HG02884 (cell line): ENCODE measurements at regions not wholly inside any gene's neighbourhood (a gene's known extent, or its start where the extent isn't known, plus 50 kb on each side); places are given as distances from the start of the nearest gene placed in this dataset.
A peak's percentile ranks its signal among the peaks of the same experiment; 100 is the strongest.
"Not testable (repeated sequence)": the region's sequence is repeated elsewhere in the genome, so short reads cannot be mapped to it uniquely, and the experiment has no call there.

Experiments used
- ATAC-seq: cut with Tn5 transposase; IDR thresholded peaks from one replicate; pipeline ENCODE4 v1.9.1; 2021; ENCODE audit warnings: mild to moderate bottlenecking, moderate library complexity; ENCODE audit not compliant: unreplicated experiment

- ATAC-seq: no peak
Observed at GRCh38 chr2:166647935-166648334, 153.9 kb upstream of the SCN7A start.

- no peak for ATAC-seq
Observed at GRCh38 chr2:166643980-166644379, 149.9 kb upstream of the SCN7A start.

- ATAC-seq: not testable (repeated sequence)
Observed at GRCh38 chr2:166641516-166641915, 147.5 kb upstream of the SCN7A start.

GRCh38 chr2:166637051-166637450 lies 143.0 kb upstream of the SCN7A start:
- no peak for ATAC-seq

GRCh38 chr2:166634706-166635105 lies 140.7 kb upstream of the SCN7A start:
- ATAC-seq: no peak

GRCh38 chr2:166632616-166633015 lies 138.6 kb upstream of the SCN7A start:
- no peak for ATAC-seq

- no peak for ATAC-seq
Observed at GRCh38 chr2:166628478-166629136, 134.6 kb upstream of the SCN7A start.

GRCh38 chr2:166627893-166628292 lies 133.8 kb upstream of the SCN7A start:
- ATAC-seq: peak; percentile 73

GRCh38 chr2:166625670-166626069 lies 131.6 kb upstream of the SCN7A start:
- ATAC-seq: no peak

GRCh38 chr2:166614503-166614902 lies 120.5 kb upstream of the SCN7A start:
- ATAC-seq: no peak

- no peak for ATAC-seq
Observed at GRCh38 chr2:166614029-166614428, 120.0 kb upstream of the SCN7A start.

GRCh38 chr2:166613226-166613625 lies 119.2 kb upstream of the SCN7A start:
- ATAC-seq: no peak

GRCh38 chr2:166612214-166612613 lies 118.2 kb upstream of the SCN7A start:
- ATAC-seq: no peak

- no peak for ATAC-seq
Observed at GRCh38 chr2:166610913-166611305, 116.9 kb upstream of the SCN7A start.

- no peak for ATAC-seq
Observed at GRCh38 chr2:166610180-166610912, 116.3 kb upstream of the SCN7A start.

- ATAC-seq: no peak
Observed at GRCh38 chr2:166609183-166609959, 115.3 kb upstream of the SCN7A start.

- ATAC-seq: no peak
Observed at GRCh38 chr2:166607880-166608279, 113.8 kb upstream of the SCN7A start.

- ATAC-seq: no peak
Observed at GRCh38 chr2:166593403-166593802, 99.4 kb upstream of the SCN7A start.

GRCh38 chr2:166592750-166593149 lies 98.7 kb upstream of the SCN7A start:
- no peak for ATAC-seq

GRCh38 chr2:166591226-166591625 lies 97.2 kb upstream of the SCN7A start:
- ATAC-seq: no peak

GRCh38 chr2:166573391-166573790 lies 79.3 kb upstream of the SCN7A start:
- ATAC-seq: no peak

- ATAC-seq: no peak
Observed at GRCh38 chr2:166572937-166573336, 78.9 kb upstream of the SCN7A start.
